NCI-H2196 (cell line): ENCODE measurements at regions not wholly inside any gene's neighbourhood (a gene's known extent, or its start where the extent isn't known, plus 50 kb on each side); places are given as distances from the start of the nearest gene placed in this dataset.

ENCODE experiments used
- DNase-seq: peaks from one replicate; lab custom pipeline; 2025; ENCODE audit not compliant: unreplicated experiment; lab: John Stamatoyannopoulos, UW

DNA sequence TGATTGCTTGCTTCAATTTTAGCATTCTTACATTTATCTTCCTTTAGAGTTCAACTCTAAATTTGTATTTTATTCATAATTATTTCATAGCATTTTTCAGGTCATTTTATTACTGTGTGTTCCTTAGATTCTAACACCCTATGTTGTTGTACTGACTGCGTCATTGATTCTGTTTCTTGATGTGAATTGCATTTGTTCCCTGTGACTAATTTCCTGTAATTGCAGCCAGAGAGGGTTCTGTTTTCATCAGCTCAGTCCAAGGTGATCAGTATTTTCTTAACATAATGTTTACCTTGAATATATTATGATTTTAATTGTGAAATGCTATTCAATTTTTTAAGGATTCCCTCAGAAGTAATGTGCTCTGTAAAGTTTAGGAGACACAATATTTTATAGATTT lies 970.2 kb upstream of the PIK3C3 start:
- no peak for DNase-seq

DNA sequence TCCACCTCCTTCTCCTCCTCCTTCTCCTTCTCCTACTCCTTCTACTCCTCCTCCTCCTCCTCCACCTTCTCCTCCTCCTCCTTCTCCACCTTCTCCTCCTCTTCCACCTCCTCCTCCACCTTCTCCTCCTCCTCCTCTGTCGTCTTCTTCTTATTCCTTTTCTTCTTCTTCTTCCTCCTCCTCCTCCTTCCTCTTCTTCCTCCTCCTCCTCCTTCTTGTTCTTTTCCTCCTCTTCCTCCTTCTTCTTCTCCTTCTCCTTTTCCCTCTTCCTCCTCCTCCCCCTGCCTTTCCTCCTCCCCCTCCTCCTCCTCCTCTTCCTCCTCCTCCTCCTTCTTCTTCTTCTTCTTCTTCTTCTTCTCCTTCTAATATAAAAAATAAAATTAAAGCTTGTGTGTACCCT lies 971.2 kb upstream of the PIK3C3 start:
- no peak for DNase-seq

DNA sequence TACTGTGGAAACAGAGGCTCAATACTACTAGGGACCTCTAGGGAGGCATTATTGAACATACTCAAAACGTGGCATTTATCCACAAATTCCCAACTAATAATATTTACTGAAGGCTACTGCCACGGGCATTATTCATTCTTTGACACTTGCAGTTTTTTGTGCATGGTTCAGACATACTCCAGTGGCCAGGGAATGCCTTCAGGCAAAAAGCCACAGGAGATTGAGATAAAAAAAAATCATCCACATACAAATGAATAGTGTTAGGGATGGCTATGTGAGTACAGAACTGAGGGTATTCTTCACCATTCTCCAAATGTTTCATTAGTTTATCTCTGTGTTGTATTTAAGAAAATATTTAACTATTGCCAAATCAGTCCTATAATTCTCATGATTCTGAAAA lies 974.9 kb upstream of the PIK3C3 start:
- no peak for DNase-seq

DNA sequence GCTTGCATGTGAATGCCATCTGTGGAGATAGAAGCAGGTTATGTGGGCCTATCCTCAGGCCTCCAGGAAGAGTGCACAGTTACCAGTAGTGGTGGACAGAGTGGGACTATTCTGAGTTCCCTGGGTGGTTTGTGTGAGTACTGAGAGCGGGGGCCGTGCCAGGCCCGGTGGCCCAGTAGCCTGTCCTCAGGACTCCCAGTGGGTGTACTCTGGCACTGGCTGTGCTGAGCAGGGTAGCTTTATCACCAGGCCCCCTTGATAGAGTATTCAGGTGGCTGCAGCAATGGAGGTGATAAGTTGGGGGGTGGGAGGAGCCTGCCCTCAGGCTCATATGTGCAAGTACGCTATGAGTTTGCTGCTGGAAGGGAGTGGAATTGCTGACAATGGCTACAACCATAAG lies 979.0 kb upstream of the PIK3C3 start:
- DNase-seq = no peak

DNA sequence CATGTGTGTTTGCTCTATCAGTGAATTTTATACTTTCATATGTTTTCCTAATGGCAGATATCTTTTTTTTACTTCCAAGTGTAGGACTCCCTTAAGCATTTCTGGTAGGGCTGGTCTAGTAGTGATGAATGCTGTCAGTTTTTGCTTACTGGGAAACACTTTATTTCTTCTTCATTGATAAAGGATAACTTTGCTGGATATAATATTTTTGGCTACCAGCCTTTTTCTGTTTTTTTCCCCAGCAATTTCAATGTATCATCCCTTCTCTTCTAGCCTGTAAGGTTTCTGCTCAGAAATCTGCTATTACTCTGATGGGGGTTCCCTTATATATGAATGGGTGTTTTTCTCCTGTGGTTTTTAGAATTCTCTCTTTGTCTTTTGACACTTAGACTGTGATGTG lies 980.6 kb upstream of the PIK3C3 start:
- DNase-seq = no peak

DNA sequence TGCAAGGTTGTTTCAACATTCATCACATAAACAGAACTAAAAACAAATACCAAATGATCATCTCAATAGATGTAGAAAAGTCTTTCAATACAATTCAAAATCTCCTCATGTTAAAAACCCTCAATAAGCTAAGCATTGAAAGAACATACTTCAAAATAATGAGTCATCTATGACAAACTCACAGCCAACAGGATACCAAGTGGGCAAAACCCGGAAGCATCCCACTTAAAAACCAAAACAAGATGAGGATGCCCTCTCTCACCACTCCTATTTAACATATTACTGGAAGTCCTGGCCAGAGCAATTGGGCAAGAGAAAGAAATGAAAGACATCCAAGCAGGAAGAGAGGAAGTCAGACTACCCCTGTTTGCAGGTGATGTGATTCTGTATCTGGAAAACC lies 992.2 kb upstream of the PIK3C3 start:
- DNase-seq = no peak

DNA sequence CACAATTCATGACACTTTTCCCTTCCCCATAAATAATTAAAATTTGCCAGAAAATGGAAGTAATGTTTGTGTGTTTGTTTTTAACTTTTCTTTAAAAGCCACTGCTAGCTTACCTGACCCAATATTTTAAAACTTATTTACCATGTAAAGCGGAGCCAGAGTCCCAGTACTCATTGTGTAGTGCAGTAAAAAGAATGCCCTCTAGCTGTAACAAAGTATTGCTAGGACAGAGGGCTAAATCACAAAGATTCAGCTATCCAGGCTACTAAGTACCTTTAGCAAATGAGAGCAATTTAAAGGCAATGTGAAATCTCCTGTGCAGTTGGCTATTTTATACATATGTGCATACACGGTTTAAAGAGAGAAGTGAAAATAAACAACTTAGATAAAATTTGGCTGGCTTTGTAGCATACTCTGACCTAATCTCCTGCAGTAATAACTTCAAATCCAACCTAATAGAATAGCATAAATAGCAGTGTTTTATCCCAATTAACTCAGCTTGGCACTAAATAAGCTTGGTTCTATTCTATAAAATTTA lies 997.4 kb upstream of the PIK3C3 start:
- DNase-seq = no peak

DNA sequence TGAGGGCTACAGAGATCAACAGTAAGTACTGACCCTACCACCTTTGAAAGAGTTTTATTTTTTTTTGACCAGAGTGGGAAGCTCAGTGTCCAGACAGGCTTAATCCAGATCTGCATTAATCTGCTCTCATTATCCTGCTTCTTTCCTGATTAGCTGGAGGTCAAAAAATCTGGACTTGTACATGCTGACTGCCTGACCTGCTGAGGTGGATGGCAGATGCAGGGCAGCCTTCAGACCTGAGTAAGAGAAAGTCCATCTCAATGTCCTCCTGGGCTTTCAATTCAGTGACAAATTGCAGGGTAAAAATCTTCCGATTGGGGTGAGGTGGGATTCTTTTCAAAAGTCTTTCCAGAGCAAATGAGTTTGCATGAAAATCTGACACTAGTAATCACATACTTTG lies 998.8 kb upstream of the PIK3C3 start:
- no peak for DNase-seq

DNA sequence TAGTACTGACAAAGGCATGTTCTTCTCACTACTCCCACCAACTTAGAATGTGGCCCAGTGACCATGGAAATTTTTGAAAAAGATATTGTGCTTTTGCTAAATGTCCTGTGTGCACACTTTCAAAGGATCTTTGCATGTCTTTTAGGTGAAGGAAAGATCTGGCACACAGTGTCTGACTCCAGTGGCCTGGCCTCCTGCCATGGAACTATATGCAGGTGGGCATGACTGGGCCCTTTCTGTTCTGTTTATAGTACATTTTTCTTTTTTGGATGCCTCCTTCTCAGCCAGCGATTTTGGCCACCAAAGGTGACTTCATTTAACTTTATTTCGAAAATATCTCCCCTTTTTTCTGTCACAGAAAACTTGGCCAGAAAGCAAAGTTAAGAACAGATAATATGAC lies 999.7 kb upstream of the PIK3C3 start:
- DNase-seq = no peak

DNA sequence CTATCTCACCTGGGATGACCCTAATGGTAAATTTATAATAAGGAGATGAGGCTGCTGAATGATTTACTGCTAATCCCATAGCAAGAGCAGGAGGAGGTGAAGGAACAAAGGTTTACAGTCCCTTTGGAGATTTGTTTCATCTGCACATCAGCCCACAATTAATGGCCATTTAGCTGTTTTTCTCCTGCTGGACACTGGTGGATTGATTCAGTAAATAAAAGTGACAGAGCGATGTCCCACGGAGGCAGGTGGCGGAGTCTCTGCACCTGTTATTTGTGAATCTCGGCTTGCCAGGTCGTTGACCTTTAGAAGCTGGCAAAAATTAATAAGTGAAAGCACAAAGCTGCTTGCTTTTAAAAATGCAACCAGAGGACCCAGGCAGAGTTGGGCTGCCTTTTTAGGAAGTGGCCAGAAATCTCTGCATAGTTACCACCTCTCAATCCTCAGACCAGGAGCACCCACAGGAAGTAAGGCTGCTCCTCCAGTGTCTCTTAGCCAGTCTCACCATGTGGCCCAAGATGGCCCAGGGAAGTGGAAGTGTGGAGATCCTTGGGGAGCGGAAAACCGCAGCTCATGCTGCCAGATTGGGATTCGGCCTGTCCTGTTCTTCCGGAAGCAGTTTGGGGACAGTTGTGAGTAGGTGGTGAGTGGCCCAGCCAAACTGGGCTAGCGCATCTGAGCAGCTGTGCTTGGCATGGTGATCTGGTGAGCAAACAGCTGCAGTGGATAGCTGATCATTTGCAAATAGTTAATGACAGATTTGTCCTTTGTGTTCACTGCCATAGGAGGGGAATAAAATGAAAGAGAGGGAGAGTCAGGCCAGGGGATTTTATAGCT lies 1005.7 kb upstream of the PIK3C3 start:
- no peak for DNase-seq

DNA sequence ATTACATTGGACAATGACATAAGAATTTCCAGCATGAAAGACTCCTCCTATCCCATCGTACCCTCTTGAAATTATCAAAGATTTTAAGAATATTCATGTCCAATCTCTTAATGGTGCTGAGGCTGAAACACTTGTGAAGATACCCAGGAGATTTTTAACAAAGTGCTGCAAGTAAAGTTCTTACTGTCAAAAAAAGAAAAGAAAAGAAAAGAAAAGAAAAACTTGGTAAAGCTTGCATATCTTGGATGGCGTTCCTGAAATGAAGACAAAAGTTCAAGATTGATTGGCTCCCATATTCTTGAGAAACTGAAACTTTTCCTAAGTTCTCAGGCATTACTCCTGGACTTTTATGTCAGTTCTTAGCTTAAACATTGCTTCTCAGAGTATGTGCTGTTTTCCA lies 1010.5 kb upstream of the PIK3C3 start:
- no peak for DNase-seq

DNA sequence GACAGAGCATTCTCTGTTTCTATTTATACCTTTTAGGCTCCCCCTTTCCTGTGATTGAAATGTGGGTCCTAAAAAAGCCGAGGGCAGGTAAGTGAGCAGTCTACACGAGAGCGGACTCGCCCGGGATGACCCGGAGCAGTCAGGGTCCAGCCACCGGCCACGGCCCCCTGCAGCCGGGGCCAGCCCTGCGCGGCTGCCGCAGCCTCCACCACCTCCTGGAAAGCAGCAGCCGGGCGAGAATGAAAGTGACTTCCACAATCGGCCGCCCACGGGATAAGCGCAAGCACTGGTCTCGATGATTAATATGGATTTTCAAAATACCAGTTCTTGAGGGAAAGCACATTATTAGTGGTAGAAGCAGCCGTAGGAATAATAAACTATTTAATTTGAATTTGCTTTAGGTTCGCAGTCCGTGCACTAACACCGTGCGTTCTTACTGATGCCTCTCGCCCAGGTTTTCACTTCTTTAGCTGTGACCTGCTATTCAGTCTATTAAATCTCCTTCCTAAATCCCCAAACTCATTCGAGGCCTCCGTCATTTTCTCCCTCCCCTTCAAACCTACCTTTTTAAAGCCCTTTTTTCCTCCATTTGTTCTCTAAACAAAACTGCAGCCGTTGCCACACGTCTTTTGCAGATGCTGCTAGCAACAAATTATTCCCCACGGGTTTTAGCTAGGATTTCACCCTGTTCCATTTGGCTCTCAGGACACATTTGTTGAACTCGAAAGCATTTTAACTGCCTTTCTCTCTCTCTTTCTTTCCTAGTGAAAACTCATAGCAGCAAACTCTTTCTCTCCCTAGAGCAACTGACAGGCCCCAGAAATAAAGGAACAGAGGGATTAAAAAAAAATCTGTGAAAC lies 1015.1 kb upstream of the PIK3C3 start:
- no peak for DNase-seq

DNA sequence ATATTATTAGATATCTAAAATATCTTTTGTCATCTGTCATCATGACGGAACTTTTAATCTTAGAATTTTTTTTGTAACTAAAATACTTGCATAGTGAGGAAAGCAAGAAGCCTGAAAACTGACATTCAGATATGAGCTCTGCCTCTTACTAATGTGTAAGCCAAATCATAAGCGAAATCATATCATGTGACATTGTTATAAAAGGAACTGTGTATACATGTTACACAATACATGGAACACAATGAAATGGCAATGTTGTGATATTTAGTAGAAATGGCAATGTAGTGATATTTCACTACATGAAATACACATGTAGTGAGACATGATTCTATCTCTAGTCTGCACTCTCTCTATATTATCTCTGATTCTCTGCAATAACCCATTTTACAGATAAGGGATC lies 1016.4 kb upstream of the PIK3C3 start:
- DNase-seq = no peak

DNA sequence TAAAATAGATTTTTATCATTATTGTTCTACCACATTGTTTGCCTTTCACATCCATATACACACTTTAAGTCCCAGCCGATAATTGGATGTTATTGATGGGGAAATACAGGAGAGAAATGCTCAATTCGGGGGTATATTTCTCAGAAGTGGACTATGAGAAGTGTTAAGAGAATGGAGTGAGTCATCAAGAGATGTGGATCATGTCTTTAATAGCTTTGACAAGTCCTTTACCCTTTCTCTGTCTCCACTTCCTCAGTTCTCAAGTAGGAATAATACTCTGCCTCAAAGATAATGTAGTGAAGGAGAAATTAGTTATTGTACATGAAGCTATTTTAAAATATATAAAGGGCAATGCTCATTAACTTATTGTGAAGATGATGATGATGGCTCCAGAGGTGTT lies 1017.6 kb upstream of the PIK3C3 start:
- DNase-seq = no peak

DNA sequence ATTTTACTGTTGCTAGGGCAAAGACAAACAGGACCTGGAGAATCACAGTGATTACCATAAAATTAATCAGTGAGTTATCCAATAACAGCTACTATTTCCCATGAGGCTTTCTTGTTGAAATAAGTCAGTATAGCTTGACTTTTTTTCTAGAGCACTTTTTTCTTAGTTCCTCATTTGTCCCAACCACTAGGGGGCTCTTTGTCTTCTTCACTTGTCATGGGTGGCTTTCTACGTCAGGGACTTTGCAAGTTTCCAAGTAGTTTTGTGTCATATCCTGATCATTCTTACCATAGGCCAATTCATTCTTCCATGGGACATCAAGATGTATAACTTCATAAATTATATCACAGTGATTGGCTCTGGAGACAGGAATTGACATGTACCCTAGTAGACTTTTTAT lies 1019.6 kb upstream of the PIK3C3 start:
- DNase-seq = no peak

DNA sequence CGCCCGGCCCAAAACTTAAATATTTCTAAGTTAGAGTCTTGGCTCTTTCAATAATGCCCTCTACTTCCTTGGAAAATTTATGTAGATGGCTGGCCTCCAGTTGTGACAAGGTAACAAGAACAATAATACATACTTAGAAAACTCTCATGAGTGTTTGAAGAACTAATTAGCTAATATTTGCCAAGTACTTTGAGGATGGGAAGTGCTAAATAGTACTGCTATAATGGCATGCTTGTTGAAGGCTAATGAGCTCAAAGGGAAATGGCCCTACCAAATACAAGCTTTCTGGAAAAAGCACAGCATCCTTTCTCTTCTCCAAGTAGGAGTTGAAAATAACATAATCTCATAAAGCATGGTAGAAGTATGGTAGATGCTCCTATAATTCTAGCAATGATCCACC lies 1022.2 kb upstream of the PIK3C3 start:
- no peak for DNase-seq

DNA sequence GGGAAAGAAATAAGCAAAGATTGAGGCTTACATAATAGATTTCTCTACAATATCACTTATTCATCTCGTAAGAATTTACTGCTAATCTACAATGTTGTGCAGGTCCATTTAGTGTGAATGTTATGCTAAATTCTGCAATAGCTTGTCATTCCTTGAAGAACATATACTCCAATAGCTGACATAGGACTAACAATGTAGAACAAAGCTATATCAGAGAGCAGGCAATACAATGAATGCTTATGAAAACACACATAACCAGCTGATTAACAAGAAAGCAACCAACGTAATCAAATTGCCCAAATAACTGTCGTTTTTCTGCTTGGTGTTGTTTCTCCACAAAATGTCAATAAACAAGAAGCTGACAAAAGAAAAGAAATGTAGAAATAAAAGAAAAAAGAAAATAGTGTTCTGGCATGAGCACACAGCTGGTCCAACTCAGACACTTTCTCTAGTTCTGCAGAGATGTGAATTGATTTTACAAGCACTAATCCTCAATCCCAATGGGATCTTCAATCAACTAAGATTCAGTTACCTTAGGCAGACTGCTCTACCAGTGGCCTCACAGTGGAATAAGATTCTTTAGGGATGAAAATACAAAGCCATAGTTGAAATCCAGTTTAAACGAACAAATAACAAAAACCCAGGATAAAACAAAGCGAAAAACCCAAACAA lies 1024.7 kb upstream of the PIK3C3 start:
- DNase-seq = no peak

DNA sequence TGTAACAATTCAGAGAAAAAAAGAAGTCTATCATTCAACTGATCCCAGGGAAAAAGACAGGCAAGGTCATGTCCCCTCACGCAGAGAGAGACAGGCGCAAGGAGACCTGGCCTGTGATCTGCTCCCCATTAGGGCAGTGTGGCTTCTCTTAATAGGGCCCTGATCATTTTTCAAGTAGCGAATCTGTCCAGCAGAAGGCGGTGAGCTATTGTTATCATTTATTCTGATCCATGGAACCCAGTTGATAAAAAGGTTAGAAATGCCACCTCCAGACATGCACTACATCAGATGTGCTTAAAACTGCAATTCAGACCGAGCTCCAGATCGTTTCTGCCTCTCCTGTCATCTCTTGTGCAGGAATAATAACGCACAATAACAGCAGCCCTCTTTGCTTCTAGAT lies 1025.6 kb upstream of the PIK3C3 start:
- DNase-seq = no peak

DNA sequence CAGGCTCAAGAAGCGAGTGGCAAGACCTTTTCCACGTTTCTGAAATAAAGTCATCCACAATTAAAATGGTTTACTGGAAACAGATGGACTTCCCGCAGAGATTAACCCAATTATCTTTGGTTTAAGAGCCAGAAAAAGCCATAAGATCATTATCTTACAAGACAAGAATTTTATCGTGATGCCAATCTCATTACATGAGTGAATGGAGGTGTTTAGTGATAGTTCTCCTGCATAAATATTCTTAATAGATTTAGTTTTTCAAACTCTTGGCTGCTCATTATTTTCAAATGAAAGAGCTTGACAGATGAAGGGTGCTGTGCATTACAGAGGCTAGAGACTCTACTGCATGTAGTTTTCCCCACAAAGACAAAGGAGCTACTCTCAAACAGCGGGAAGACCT lies 1028.4 kb upstream of the PIK3C3 start:
- no peak for DNase-seq

DNA sequence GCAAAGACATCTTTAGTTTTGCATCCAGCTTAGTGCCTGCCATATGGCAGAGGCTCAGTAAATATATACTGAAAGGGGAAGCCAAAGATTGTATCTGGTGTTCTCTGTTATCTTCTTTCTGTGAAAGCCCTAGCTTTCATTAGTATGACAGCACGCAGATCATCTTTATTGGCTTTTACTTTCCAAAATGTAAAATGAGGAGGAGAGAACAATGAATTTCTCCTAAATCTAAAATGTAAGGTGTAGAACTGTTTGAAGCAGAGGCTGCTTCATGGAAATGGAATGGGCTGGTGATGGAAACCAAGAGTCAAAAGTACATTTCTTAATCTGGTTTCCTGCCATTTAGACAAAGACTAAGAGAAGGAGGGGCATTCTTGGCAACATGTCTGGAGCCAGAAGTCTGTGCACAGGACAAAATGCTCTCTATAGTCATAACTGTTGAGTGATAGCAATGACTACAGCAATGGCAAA lies 1029.9 kb upstream of the PIK3C3 start:
- no peak for DNase-seq

DNA sequence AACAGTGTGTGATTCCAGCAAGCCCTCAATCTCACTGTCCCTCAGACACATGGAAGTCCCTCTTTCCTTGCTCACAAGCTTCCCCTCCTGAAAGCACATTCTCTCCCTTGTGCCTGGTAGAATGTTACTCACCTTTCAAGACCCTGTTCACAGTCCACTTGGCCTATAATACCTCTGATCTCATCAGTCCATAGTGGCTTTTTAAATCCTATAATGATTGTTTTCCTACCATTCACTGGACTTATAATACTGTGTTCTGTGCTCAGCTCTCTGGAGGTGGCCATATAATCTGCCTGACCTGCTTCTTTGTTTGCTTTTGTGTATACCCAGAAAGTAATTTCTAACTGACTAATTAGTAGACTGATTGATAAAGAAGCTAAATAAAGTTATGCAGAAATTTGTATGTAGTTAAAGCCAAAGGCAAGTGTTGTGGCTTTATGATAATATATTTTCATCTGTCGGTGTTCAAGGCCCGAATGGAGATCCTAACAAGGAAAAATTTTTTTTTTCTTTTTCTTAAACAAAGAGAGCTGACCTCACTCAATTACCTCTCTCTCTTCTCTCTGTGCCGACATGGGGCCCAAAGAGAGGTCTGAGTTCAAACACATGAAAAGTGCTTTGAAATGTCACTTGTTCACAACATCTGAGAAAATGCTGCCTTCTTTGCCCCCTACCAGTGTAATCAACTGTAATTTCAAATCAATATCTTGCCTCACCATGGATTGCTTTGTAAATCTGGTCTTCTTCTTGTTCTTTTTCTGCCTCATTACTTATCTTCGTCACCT lies 1033.0 kb upstream of the PIK3C3 start:
- DNase-seq = no peak
